Activated CD4-positive, alpha-beta T cell treated with anti-CD3 and anti-CD28 coated beads, Interleukin-2, Interleukin-4, amounts not matched to agents 100 ng/mL and 50 ng/mL, durations not matched to agents 16 hours and 8 hours (primary cell): ENCODE measurements at regions not wholly inside any gene's neighbourhood (a gene's known extent, or its start where the extent isn't known, plus 50 kb on each side); places are given as distances from the start of the nearest gene placed in this dataset.

Source experiments
- DNase-seq: peaks from one replicate; pipeline ENCODE4 v3.0.0-alpha.2; 2020; ENCODE audit warnings: low spot score

GRCh38 chr14:56868660-56869059, 58.4 kb upstream of the OTX2 start:
- no peak for DNase-seq

- no peak for DNase-seq
These were observed 52.6 kb upstream of the OTX2 start for GRCh38 chr14:56862836-56863235.

GRCh38 chr14:56860441-56860840, 50.2 kb upstream of the OTX2 start:
- DNase-seq = no peak
